HEK293T (cell line): ENCODE measurements at regions not wholly inside any gene's neighbourhood (a gene's known extent, or its start where the extent isn't known, plus 50 kb on each side); places are given as distances from the start of the nearest gene placed in this dataset.

Experiments
- FOXK2 ChIP-seq: fragments of 450-650 bp; IDR thresholded peaks from 2 replicates; pipeline ENCODE4 v1.6.1; 2016; ENCODE audit warnings: mild to moderate bottlenecking
- FOXM1 ChIP-seq: fragments of 450-650 bp; IDR thresholded peaks from 2 replicates; pipeline ENCODE4 v1.6.1; 2017; ENCODE audit warnings: mild to moderate bottlenecking, borderline replicate concordance
- SP1 ChIP-seq: fragments of 450-650 bp; IDR thresholded peaks from 2 replicates; pipeline ENCODE4 v1.6.1; 2017
- TF ChIP-seq, protein P1 (sequence below): fragments of 450-650 bp; IDR thresholded peaks from 2 replicates; pipeline ENCODE4 v1.6.1; 2016

DNA sequence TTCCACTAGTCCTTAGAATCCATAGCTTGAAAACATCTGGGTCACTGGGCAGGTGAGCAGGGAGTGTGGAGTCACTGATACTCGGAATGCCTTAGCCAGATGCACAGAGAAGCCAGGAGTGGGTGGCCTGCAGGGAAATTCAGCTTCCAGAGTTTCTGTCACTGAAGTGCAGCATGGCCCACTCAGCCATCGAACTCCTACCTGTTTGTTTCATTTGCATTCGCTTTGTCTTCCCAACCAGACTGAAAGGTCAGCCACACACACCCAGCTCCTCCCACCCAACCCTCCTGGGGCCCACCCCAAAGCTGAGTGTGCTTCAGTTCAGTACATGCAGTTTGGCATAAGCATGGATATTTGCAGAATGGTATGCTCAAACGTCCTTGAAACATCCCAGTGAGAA lies 124.5 kb upstream of the ATP10A start:
- TF ChIP-seq FOXM1 (no peak), SP1 (no peak), FOXK2 (no peak)
- TF ChIP-seq, protein P1, sequence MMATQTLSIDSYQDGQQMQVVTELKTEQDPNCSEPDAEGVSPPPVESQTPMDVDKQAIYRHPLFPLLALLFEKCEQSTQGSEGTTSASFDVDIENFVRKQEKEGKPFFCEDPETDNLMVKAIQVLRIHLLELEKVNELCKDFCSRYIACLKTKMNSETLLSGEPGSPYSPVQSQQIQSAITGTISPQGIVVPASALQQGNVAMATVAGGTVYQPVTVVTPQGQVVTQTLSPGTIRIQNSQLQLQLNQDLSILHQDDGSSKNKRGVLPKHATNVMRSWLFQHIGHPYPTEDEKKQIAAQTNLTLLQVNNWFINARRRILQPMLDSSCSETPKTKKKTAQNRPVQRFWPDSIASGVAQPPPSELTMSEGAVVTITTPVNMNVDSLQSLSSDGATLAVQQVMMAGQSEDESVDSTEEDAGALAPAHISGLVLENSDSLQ: no peak
